MCF 10A (cell line): ENCODE measurements at regions not wholly inside any gene's neighbourhood (a gene's known extent, or its start where the extent isn't known, plus 50 kb on each side); places are given as distances from the start of the nearest gene placed in this dataset.

ENCODE experiments used
- BruUV-seq: library from RNA; stranded (reverse); fragments of 400-500 nt; replicated peaks from 2 replicates; lab custom pipeline; 2021; lab: Mats Ljungman, UMichigan
- CTCF ChIA-PET: fragments of 300-600 bp; sonication (Branson Sonifier 250); formaldehyde crosslinking; extraction: SDS; loops from one replicate; lab custom pipeline; 2021; ENCODE audit warnings: antibody characterized with exemption, inconsistent platforms; lab: Yijun Ruan, JAX
- POLR2A ChIA-PET: fragments of 300-600, 350-650 bp; sonication (Branson Sonifier 250); formaldehyde crosslinking; extraction: SDS; loops from one replicate; lab custom pipeline; 2020; ENCODE audit warnings: antibody characterized with exemption, inconsistent platforms; lab: Yijun Ruan, JAX
- DNase-seq: peaks from one replicate; pipeline ENCODE4 v3.0.0-alpha.2; 2018; ENCODE audit not compliant: unreplicated experiment
- H3K27ac Mint-ChIP-seq: one replicate; pipeline ENCODE4 v1.8.0; 2022; ENCODE audit warnings: mild to moderate bottlenecking, low read depth, mixed read lengths; ENCODE audit not compliant: unreplicated experiment
- H3K27me3 Mint-ChIP-seq: one replicate; pipeline ENCODE4 v1.8.0; 2022; ENCODE audit warnings: mixed read lengths; ENCODE audit not compliant: insufficient read depth, unreplicated experiment
- H3K36me3 Mint-ChIP-seq: one replicate; pipeline ENCODE4 v1.8.0; 2022; ENCODE audit warnings: mild to moderate bottlenecking, moderate library complexity, mixed read lengths; ENCODE audit not compliant: insufficient read depth, unreplicated experiment
- H3K4me1 Mint-ChIP-seq: one replicate; pipeline ENCODE4 v1.8.0; 2022; ENCODE audit warnings: mixed read lengths; ENCODE audit not compliant: insufficient read depth, unreplicated experiment
- H3K4me3 Mint-ChIP-seq: one replicate; pipeline ENCODE4 v1.8.0; 2022; ENCODE audit warnings: mild to moderate bottlenecking, moderate library complexity, mixed read lengths; ENCODE audit not compliant: unreplicated experiment
- H3K9me3 Mint-ChIP-seq: one replicate; pipeline ENCODE4 v1.8.0; 2022; ENCODE audit warnings: mixed read lengths; ENCODE audit not compliant: unreplicated experiment
- CTCF ChIP-seq: fragments of 200-600 bp; IDR thresholded peaks from one replicate; pipeline ENCODE4 v1.8.0; 2022; ENCODE audit warnings: antibody characterized with exemption, mild to moderate bottlenecking; ENCODE audit not compliant: unreplicated experiment
- intact Hi-C: fragments of 100-400 bp; cut with micrococcal nuclease; formaldehyde crosslinking; loops from 2 replicates; pipeline ENCODE4 v1.14.1; 2022

GRCh38 chr17:55843785-55844184 lies 92.9 kb downstream of the PCTP start:
- H3K27me3 Mint-ChIP-seq: peaks cover 9% of the 10 kb centered on the region
- no peak overlapping the region for H3K4me3 Mint-ChIP-seq
- CTCF ChIA-PET: interaction anchor here (0.6 to 1.1 kb wide), 3 partner anchors 24 to 475 kb away, joined by 3 to 4 read pairs (median 3); no protein-coding TSS in a partner anchor
- POLR2A ChIA-PET: no interaction called here
- no peak overlapping the region for H3K27ac Mint-ChIP-seq
- DNase-seq: no peak
- no peak for TF ChIP-seq CTCF
- intact Hi-C loops: no loop called here
- H3K9me3 Mint-ChIP-seq: no peaks in the 10 kb centered on the region
- BruUV-seq: no TSS peak
- no peaks in the 10 kb centered on the region for H3K36me3 Mint-ChIP-seq
- no peaks in the 10 kb centered on the region for H3K4me1 Mint-ChIP-seq

DNA sequence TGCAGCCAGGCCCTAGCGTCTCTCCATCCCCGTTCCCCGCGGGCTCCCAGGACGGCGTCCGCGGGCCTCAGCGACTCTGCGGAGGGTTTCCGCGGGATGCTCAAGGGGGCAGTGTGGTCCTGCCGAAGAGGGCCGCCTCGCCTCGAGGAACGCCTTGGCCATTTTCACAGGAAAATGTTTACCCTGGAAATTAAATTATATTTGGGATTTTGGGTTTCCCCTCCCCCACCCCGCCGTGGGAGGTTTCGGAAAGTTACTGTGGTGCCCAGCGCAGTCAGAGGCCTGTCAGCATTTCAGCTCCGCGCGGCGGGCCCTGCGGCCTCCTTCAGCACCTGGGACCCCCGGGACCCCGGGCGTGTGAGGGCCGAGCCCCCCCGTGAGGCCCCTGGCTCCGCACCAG lies 94.5 kb downstream of the PCTP start:
- no peak for DNase-seq
- ChIA-PET POLR2A (no interaction called here), CTCF (interaction anchor here (0.6 kb wide), 1 partner anchor 420 kb away, joined by 3 read pairs; no protein-coding TSS in a partner anchor)
- intact Hi-C loops: no loop called here
- Mint-ChIP-seq H3K4me1 (no peaks in the 10 kb centered on the region), H3K27me3 (peaks cover 9% of the 10 kb centered on the region), H3K4me3 (no peak overlapping the region), H3K36me3 (no peaks in the 10 kb centered on the region), H3K27ac (no peak overlapping the region), H3K9me3 (no peaks in the 10 kb centered on the region)
- BruUV-seq: no TSS peak
- TF ChIP-seq CTCF: no peak

- no peak for TF ChIP-seq CTCF
- no peaks in the 10 kb centered on the region for H3K4me1 Mint-ChIP-seq
- no peak overlapping the region for H3K27ac Mint-ChIP-seq
- H3K36me3 Mint-ChIP-seq: no peaks in the 10 kb centered on the region
- CTCF ChIA-PET: interaction anchor here (1.1 kb wide), 1 partner anchor 11 kb away, joined by 3 read pairs; no protein-coding TSS in a partner anchor
- POLR2A ChIA-PET: no interaction called here
- H3K4me3 Mint-ChIP-seq: no peak overlapping the region
- no peaks in the 10 kb centered on the region for H3K9me3 Mint-ChIP-seq
- no peaks in the 10 kb centered on the region for H3K27me3 Mint-ChIP-seq
- DNase-seq: no peak
- BruUV-seq: no TSS peak
- intact Hi-C loops: no loop called here
Observed at GRCh38 chr17:55846745-55847144, 95.9 kb downstream of the PCTP start.

GRCh38 chr17:55852734-55853133 lies 101.9 kb downstream of the PCTP start:
- POLR2A ChIA-PET: no interaction called here
- H3K4me1 Mint-ChIP-seq: no peaks in the 10 kb centered on the region
- no peak for TF ChIP-seq CTCF

More at GRCh38 chr17:55852734-55853133, 101.9 kb downstream of the PCTP start:
- DNase-seq: no peak
- Mint-ChIP-seq H3K27me3 (no peaks in the 10 kb centered on the region), H3K36me3 (no peaks in the 10 kb centered on the region), H3K9me3 (no peaks in the 10 kb centered on the region), H3K4me3 (no peak overlapping the region), H3K27ac (no peak overlapping the region)
- intact Hi-C loops: no loop called here
- CTCF ChIA-PET: interaction anchor here (1.0 kb wide), 1 partner anchor 467 kb away, joined by 3 read pairs; no protein-coding TSS in a partner anchor
- BruUV-seq: no TSS peak
